Stimulated activated CD4-positive, alpha-beta T cell treated with anti-CD3 and anti-CD28 coated beads, TNF-alpha, amount 100 ng/mL, for 24 hours (primary cell): ENCODE measurements at regions not wholly inside any gene's neighbourhood (a gene's known extent, or its start where the extent isn't known, plus 50 kb on each side); places are given as distances from the start of the nearest gene placed in this dataset.

Experiments used
- DNase-seq, 3 experiments: peaks; one replicate each; pipeline ENCODE4 v3.0.0-alpha.2; 2020; ENCODE audit warnings: low read depth in 3 of 3

- no peak for DNase-seq
These were observed 85.2 kb downstream of the NR2F2 start for GRCh38 chr15:96415513-96416217.

GRCh38 chr15:96416218-96416933, 85.9 kb downstream of the NR2F2 start:
- DNase-seq = no peak

GRCh38 chr15:96416934-96417759, 86.6 kb downstream of the NR2F2 start:
- no peak for DNase-seq

- no peak for DNase-seq
These were observed 87.2 kb downstream of the NR2F2 start for GRCh38 chr15:96417760-96418130.

- no peak for DNase-seq
These were observed 87.6 kb downstream of the NR2F2 start for GRCh38 chr15:96418146-96418545.

GRCh38 chr15:96421178-96421601, 90.7 kb downstream of the NR2F2 start:
- no peak for DNase-seq

GRCh38 chr15:96422125-96422524, 91.6 kb downstream of the NR2F2 start:
- DNase-seq = no peak

- no peak for DNase-seq
These were observed 94.2 kb downstream of the NR2F2 start for GRCh38 chr15:96424674-96425073.

- DNase-seq = no peak
These were observed 98.2 kb downstream of the NR2F2 start for GRCh38 chr15:96428742-96429141.

- no peak for DNase-seq
These were observed 101.3 kb downstream of the NR2F2 start for GRCh38 chr15:96431786-96432185.

- DNase-seq = no peak
These were observed 104.5 kb downstream of the NR2F2 start for GRCh38 chr15:96435022-96435421.

GRCh38 chr15:96435841-96436240, 105.3 kb downstream of the NR2F2 start:
- DNase-seq = no peak

- DNase-seq = no peak
These were observed 110.5 kb downstream of the NR2F2 start for GRCh38 chr15:96440978-96441377.

GRCh38 chr15:96442076-96442475, 111.6 kb downstream of the NR2F2 start:
- no peak for DNase-seq

GRCh38 chr15:96444865-96445264, 114.4 kb downstream of the NR2F2 start:
- no peak for DNase-seq

- no peak for DNase-seq
These were observed 118.4 kb downstream of the NR2F2 start for GRCh38 chr15:96448923-96449322.

GRCh38 chr15:96457841-96458240, 127.3 kb downstream of the NR2F2 start:
- no peak for DNase-seq

- DNase-seq = no peak
These were observed 129.6 kb downstream of the NR2F2 start for GRCh38 chr15:96460106-96460505.

GRCh38 chr15:96462768-96463750, 132.6 kb downstream of the NR2F2 start:
- no peak for DNase-seq

GRCh38 chr15:96466389-96466947, 136.0 kb downstream of the NR2F2 start:
- no peak for DNase-seq

- DNase-seq = no peak
These were observed 137.5 kb downstream of the NR2F2 start for GRCh38 chr15:96468036-96468435.
